Keratinocyte (primary cell): ENCODE measurements at regions not wholly inside any gene's neighbourhood (a gene's known extent, or its start where the extent isn't known, plus 50 kb on each side); places are given as distances from the start of the nearest gene placed in this dataset.

Source experiments
- DNase-seq: peaks from one replicate; pipeline ENCODE4 v3.0.0-alpha.2; 2011; ENCODE audit warnings: low read depth, missing footprints, low spot score
- FAIRE-seq: peaks from 2 replicates; lab custom pipeline; 2011; peaks lifted over from hg19 to GRCh38; lab: Jason Lieb, UNC
- H2AFZ ChIP-seq: 2 replicates; pipeline ENCODE4 v1.6.0; 2012; ENCODE audit warnings: low read length, control low read depth, inconsistent platforms; ENCODE audit not compliant: control insufficient read depth
- H3K27ac ChIP-seq: 2 replicates; pipeline ENCODE4 v1.5.1; 2011; ENCODE audit warnings: low read length; ENCODE audit not compliant: control insufficient read depth, insufficient read depth
- H3K27me3 ChIP-seq: 3 replicates; pipeline ENCODE4 v1.6.0; 2011; ENCODE audit warnings: low read length; ENCODE audit not compliant: control insufficient read depth, insufficient read depth; ENCODE audit errors: extremely low read depth
- H3K36me3 ChIP-seq, 2 experiments: 2 replicates in 1 of 2; 3 replicates in 1 of 2; pipeline ENCODE4 v1.5.1; 2011; ENCODE audit warnings: low read length in 2 of 2, mild to moderate bottlenecking in 1 of 2; ENCODE audit not compliant: control insufficient read depth in 2 of 2, insufficient read depth in 2 of 2; ENCODE audit errors: extremely low read depth in 1 of 2
- H3K4me1 ChIP-seq: 3 replicates; pipeline ENCODE4 v1.5.1; 2011; ENCODE audit warnings: low read length; ENCODE audit not compliant: control insufficient read depth, insufficient read depth; ENCODE audit errors: extremely low read depth
- H3K4me2 ChIP-seq: 3 replicates; pipeline ENCODE4 v1.6.0; 2011; ENCODE audit warnings: low read depth, low read length; ENCODE audit not compliant: control insufficient read depth, insufficient read depth; ENCODE audit errors: extremely low read depth
- H3K4me3 ChIP-seq, 3 experiments: fragments of 200-600 bp in 1 of 3; sonication (generic) in 1 of 3; 2 replicates in 2 of 3; 3 replicates in 1 of 3; pipeline ENCODE4 v1.5.1; 2011 to 2016; ENCODE audit warnings: low read length in 3 of 3, mild to moderate bottlenecking in 3 of 3, control low read depth in 2 of 3, inconsistent platforms in 1 of 3, low read depth in 1 of 3, mixed read lengths in 1 of 3, mixed run types in 1 of 3, moderate library complexity in 1 of 3; ENCODE audit not compliant: control insufficient read depth in 2 of 3, insufficient read depth in 2 of 3; ENCODE audit errors: extremely low read depth in 1 of 3
- H3K79me2 ChIP-seq: 2 replicates; pipeline ENCODE4 v1.6.0; 2012; ENCODE audit warnings: low read length; ENCODE audit not compliant: control insufficient read depth, insufficient read depth
- H3K9ac ChIP-seq: 3 replicates; pipeline ENCODE4 v1.6.0; 2011; ENCODE audit warnings: low read length; ENCODE audit not compliant: control insufficient read depth, insufficient read depth; ENCODE audit errors: extremely low read depth
- H3K9me1 ChIP-seq: 3 replicates; pipeline ENCODE4 v1.6.0; 2011; ENCODE audit warnings: low read length; ENCODE audit not compliant: control insufficient read depth, insufficient read depth; ENCODE audit errors: extremely low read depth
- H3K9me3 ChIP-seq: 2 replicates; pipeline ENCODE4 v1.5.1; 2012; ENCODE audit warnings: low read depth, low read length; ENCODE audit not compliant: control insufficient read depth
- H4K20me1 ChIP-seq: 3 replicates; pipeline ENCODE4 v1.6.0; 2011; ENCODE audit warnings: low read length; ENCODE audit not compliant: control insufficient read depth, insufficient read depth; ENCODE audit errors: extremely low read depth
- EZH2 ChIP-seq: IDR thresholded peaks from one replicate; pipeline ENCODE4 v1.6.1; 2012; ENCODE audit warnings: inconsistent platforms, mild to moderate bottlenecking, low read length, moderate library complexity
- dilution Hi-C: fragments of 300-500 bp; cut with MboI; formaldehyde crosslinking; loops from one replicate; pipeline ENCODE4 v1.7.0; 2020; ENCODE audit warnings: low sequenced_read_pairs; ENCODE audit not compliant: extremely low pct_ligation_motif_present
- TF ChIP-seq, protein P1 (sequence below), 3 experiments: IDR thresholded peaks in 1 of 3; conservative IDR thresholded peaks in 1 of 3; optimal IDR thresholded peaks in 1 of 3; 2 replicates in 2 of 3; 3 replicates in 1 of 3; pipeline versions ENCODE3 to v1.5.1; 2011; ENCODE audit warnings: low read length in 3 of 3, mild to moderate bottlenecking in 3 of 3, moderate library complexity in 2 of 3, control low read depth in 1 of 3, inconsistent platforms in 1 of 3; ENCODE audit not compliant: insufficient read depth in 2 of 3; ENCODE audit errors: extremely low read depth in 1 of 3

DNA sequence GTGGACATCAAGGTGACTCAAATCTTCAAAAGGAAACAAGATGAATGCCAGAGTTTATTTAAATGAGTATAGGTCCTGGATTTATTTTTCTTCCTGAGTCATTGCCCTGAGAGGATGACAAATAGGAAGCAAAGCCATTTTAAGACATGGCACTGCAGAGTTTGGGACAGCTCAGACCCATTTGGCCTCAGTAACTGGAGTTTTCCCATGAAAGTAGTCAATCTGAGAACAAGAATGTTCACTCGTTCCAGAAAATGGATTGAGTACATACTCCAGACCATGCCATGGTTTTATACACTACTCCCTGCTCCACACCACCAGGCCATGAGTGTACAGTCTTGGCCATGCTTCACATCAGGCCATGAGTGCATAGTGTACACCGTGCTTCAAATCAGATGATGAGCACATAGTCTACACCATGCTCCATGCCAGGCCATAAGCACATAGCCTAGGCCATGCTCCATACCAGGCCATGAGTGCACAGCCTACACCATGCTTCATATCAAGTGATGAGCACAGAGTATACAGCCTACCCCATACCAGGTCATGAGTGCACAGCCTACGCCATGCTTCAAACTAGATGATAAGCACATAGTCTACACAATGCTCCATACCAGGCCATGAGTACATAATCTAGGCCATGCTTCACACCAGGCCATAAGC, 202.4 kb downstream of the FBXO15 start:
- Histone ChIP-seq H3K9me1 (no peaks in the 10 kb centered on the region), H3K27me3 (no peaks in the 10 kb centered on the region), H3K4me2 (no peak overlapping the region), H2AFZ (no peak overlapping the region), H3K4me3 (no peak overlapping the region), H3K36me3 (no peaks in the 10 kb centered on the region), H3K9ac (no peak overlapping the region), H4K20me1 (no peaks in the 10 kb centered on the region), H3K9me3 (no peaks in the 10 kb centered on the region), H3K79me2 (no peaks in the 10 kb centered on the region), H3K27ac (no peak overlapping the region), H3K4me1 (no peaks in the 10 kb centered on the region)
- FAIRE-seq: no peak
- TF ChIP-seq, protein P1, sequence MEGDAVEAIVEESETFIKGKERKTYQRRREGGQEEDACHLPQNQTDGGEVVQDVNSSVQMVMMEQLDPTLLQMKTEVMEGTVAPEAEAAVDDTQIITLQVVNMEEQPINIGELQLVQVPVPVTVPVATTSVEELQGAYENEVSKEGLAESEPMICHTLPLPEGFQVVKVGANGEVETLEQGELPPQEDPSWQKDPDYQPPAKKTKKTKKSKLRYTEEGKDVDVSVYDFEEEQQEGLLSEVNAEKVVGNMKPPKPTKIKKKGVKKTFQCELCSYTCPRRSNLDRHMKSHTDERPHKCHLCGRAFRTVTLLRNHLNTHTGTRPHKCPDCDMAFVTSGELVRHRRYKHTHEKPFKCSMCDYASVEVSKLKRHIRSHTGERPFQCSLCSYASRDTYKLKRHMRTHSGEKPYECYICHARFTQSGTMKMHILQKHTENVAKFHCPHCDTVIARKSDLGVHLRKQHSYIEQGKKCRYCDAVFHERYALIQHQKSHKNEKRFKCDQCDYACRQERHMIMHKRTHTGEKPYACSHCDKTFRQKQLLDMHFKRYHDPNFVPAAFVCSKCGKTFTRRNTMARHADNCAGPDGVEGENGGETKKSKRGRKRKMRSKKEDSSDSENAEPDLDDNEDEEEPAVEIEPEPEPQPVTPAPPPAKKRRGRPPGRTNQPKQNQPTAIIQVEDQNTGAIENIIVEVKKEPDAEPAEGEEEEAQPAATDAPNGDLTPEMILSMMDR (optimal IDR thresholded peaks at IDR 0.05 in 1 of 3, IDR thresholded peaks at IDR 0.05 in 1 of 3, conservative IDR thresholded peaks at IDR 0.05 in 1 of 3; ENCODE audit: extremely low read depth in 1 of 3, insufficient read depth in 2 of 3, low read length in 3 of 3): no peak
- dilution Hi-C loops: no loop called here
- DNase-seq: no peak

DNA sequence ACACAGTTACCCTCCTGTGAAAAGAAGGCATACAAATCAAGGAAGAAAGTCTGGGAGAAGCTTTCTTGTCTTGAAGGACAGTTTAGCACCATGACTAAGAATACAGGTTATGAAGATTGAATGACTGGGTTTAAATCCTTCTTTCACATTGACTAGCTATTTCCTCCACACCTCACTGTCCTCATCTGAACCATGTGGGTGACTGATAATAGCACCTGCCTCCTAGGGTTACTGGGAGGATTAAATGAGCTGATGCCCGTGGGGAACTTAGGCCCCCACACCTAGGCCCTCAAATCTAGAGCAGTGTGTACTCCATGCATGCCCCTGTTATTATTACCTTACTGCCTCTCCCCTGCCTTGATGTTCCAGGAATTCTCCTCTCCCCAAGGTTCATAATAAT, 202.9 kb downstream of the FBXO15 start:
- H2AFZ ChIP-seq: no peak overlapping the region
- H3K27me3 ChIP-seq: no peaks in the 10 kb centered on the region
- no peaks in the 10 kb centered on the region for H3K79me2 ChIP-seq
- DNase-seq: no peak
- dilution Hi-C loops: no loop called here
- no peaks in the 10 kb centered on the region for H3K4me1 ChIP-seq
- H3K27ac ChIP-seq: no peak overlapping the region
- TF ChIP-seq, protein P1 (optimal IDR thresholded peaks at IDR 0.05 in 1 of 3, IDR thresholded peaks at IDR 0.05 in 1 of 3, conservative IDR thresholded peaks at IDR 0.05 in 1 of 3; ENCODE audit: extremely low read depth in 1 of 3, insufficient read depth in 2 of 3, low read length in 3 of 3): no peak
- TF ChIP-seq EZH2: no peak
- no peaks in the 10 kb centered on the region for H3K9me3 ChIP-seq
- H3K4me2 ChIP-seq: no peak overlapping the region
- FAIRE-seq: no peak
- H3K9me1 ChIP-seq: no peaks in the 10 kb centered on the region
- H3K36me3 ChIP-seq: no peaks in the 10 kb centered on the region
- no peaks in the 10 kb centered on the region for H4K20me1 ChIP-seq
- no peak overlapping the region for H3K4me3 ChIP-seq
- no peak overlapping the region for H3K9ac ChIP-seq
